ENCODE measurements at regions not wholly inside any gene's neighbourhood (a gene's known extent, or its start where the extent isn't known, plus 50 kb on each side); places are given as distances from the start of the nearest gene placed in this dataset.

GRCh38 chr2:78260861-78261260, 738.7 kb upstream of the LRRTM4 start (continued):
- TF ChIP-seq FOXP4 (CRISPR knock-in tag; IDR thresholded peaks at IDR 0.05) (peak; percentile 99), ZNF850 (CRISPR knock-in tag; conservative IDR thresholded peaks at IDR 0.05) (no peak), ZNF18 (CRISPR knock-in tag; IDR thresholded peaks at IDR 0.05; ENCODE audit: insufficient replicate concordance) (no peak), ZNF30 (CRISPR knock-in tag; IDR thresholded peaks at IDR 0.05) (no peak), IRX3 (CRISPR knock-in tag; IDR thresholded peaks at IDR 0.05; ENCODE audit: borderline replicate concordance, low read depth) (no peak), SKI (IDR thresholded peaks at IDR 0.05; ENCODE audit: partially characterized antibody) (peak; percentile 27), ZNF746 (CRISPR knock-in tag; IDR thresholded peaks at IDR 0.05) (no peak), THRA (CRISPR knock-in tag; IDR thresholded peaks at IDR 0.05; ENCODE audit: borderline replicate concordance) (peak; percentile 70; the same call in 1 of the 2 replicates), CEBPB (IDR thresholded peaks at IDR 0.05; ENCODE audit: borderline replicate concordance, low read depth, low read length) (no peak), CBX2 (IDR thresholded peaks at IDR 0.05; ENCODE audit: low read depth, low read length) (no peak), CBX2 (CRISPR knock-in tag; IDR thresholded peaks at IDR 0.05; ENCODE audit: low read depth) (no peak), U2AF2 (IDR thresholded peaks at IDR 0.05; ENCODE audit: low read depth, low read length) (no peak), ZNF101 (CRISPR knock-in tag; IDR thresholded peaks at IDR 0.05; ENCODE audit: borderline replicate concordance, low read depth) (no peak), GATA4 (IDR thresholded peaks at IDR 0.05; ENCODE audit: borderline replicate concordance, low read depth) (peak; percentile 88; the same call in 1 of the 2 replicates), HIVEP1 (CRISPR knock-in tag; IDR thresholded peaks at IDR 0.05) (no peak), ZNF460 (CRISPR knock-in tag; IDR thresholded peaks at IDR 0.05; ENCODE audit: borderline replicate concordance) (no peak; the same call in 1 of the 2 replicates), ZNF253 (CRISPR knock-in tag; IDR thresholded peaks at IDR 0.05; ENCODE audit: borderline replicate concordance) (no peak), SP5 (CRISPR knock-in tag; IDR thresholded peaks at IDR 0.05; ENCODE audit: borderline replicate concordance, low read depth) (peak; percentile 94), TIGD3 (CRISPR knock-in tag; IDR thresholded peaks at IDR 0.05; ENCODE audit: borderline replicate concordance) (no peak), ERF (CRISPR knock-in tag; IDR thresholded peaks at IDR 0.05) (peak; percentile 79), ZNF709 (CRISPR knock-in tag; IDR thresholded peaks at IDR 0.05) (no peak), TERF1 (CRISPR knock-in tag; IDR thresholded peaks at IDR 0.05) (no peak), ZNF777 (CRISPR knock-in tag; IDR thresholded peaks at IDR 0.05) (no peak), ZNF577 (CRISPR knock-in tag; IDR thresholded peaks at IDR 0.05; ENCODE audit: borderline replicate concordance, low read depth) (no peak)

Data from HepG2 (cell line).